GM12892 (cell line): ENCODE measurements at regions not wholly inside any gene's neighbourhood (a gene's known extent, or its start where the extent isn't known, plus 50 kb on each side); places are given as distances from the start of the nearest gene placed in this dataset.

Source experiments
- DNase-seq: peaks from one replicate; pipeline ENCODE4 v3.0.0; 2011; ENCODE audit not compliant: insufficient read length
- FAIRE-seq: peaks from 2 replicates; lab custom pipeline; 2011; peaks lifted over from hg19 to GRCh38; lab: Jason Lieb, UNC
- POLR2A ChIP-seq: IDR thresholded peaks from 2 replicates; pipeline ENCODE4 v1.6.1; 2011; ENCODE audit warnings: low read depth, low read length, control low read depth
- POLR2AphosphoS5 ChIP-seq: IDR thresholded peaks from 2 replicates; pipeline ENCODE4 v1.6.1; 2011; ENCODE audit warnings: low read depth, low read length, control low read depth
- TAF1 ChIP-seq: IDR thresholded peaks from 2 replicates; pipeline ENCODE4 v1.6.1; 2011; ENCODE audit warnings: low read depth, mild to moderate bottlenecking, control low read depth, low read length, borderline replicate concordance

DNA sequence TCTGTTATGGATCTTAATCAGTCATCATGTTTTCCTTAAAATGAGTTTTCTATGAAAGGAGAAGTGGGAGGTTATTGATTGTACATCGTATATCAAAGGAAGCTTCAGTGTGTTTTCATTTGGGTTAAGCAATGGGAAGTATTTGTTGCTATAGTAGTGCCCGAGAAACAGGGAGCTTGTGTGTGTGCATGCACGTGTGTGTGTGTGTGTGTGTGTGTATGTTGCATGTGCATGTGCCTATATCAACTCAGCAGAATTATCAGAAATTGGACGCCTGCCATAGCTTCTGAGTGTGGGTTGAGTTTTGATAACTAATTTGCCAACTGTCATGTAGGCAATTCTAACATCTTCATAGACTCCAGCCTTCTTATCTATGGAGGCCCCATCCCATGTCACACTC lies 246.1 kb upstream of the CRY1 start:
- FAIRE-seq = no peak

DNA sequence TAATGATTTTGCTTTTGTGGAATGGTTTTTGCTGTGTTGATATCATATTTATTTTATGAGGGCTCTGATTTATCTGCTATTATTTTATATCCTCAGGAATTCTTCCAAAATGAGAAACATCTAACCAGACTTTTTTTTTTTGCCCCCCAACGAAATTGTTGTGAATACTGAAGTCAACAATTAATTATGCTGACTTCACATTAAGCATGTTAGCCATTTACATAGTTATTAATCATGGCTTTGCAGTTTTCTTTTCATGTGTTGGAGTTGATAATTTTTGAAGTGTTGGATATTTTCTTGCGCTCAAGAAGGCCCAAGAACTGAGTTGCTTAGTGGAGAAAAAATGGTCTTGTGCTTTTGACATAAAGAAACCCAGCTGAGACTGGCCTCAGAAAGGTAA lies 246.6 kb upstream of the CRY1 start:
- FAIRE-seq (no peak), DNase-seq (no peak)
- TF ChIP-seq TAF1 (no peak), POLR2AphosphoS5 (no peak), POLR2A (no peak)

More for the DNA sequence above, 246.1 kb upstream of the CRY1 start:
- no peak for TF ChIP-seq POLR2A
- TF ChIP-seq TAF1 = no peak
- TF ChIP-seq POLR2AphosphoS5 = no peak
- DNase-seq = no peak

DNA sequence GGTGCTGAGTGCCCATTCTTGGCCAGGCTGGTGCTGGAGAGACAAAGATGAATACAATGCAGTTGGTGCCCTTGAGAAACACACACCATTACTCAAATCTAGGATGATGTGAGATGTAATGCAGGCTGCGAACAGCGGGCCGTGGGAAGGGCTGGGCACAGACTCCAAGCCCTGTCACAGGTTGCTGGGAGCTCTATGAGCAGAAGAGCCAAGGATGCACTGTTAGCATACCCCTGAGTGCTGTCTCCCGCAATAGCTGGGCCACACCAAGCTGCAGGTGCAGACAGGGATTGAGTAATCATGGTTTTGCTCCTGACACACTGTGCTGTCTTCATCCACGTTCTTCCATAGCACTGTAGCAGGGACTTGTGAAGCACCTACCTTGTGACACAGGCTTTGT lies 247.5 kb upstream of the CRY1 start:
- DNase-seq (no peak), FAIRE-seq (no peak)
- TF ChIP-seq TAF1 (no peak), POLR2A (no peak), POLR2AphosphoS5 (no peak)

DNA sequence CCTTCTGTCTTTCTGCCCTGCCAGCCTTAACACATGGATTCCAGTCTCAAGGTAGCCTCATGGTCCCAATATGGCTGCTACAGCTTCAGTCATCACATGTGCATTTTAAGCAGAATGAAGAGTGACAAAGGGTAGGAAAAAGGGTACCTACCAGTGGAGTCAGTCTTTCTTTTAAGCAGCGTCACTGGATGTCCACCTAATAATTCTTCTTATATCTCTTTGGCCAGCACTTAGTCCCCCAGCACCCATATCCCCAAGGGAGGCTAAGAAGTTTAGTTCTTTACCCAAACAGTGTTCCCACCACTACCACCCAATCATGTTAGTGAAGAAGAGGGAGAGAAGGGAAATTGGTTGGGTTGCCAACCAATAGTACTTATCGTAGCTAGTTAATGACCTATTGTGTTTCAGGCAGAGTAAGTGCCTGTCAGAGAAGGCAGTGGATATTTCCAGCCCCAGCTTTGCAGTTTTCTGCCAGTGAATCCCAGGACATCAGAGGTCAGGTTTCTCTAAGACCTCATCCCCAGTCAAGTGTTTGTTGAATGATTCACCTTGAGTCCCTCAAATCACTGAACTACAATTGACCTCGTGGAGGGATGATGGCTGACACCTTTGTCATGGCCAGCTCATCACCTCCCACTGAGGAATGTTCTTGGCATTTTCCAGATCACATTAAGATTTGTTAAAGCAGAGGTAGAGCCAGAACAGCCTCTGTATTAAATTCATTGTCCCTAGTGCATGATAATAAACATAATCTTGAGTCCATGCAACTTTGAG lies 250.9 kb upstream of the CRY1 start:
- DNase-seq (no peak), FAIRE-seq (no peak)

DNA sequence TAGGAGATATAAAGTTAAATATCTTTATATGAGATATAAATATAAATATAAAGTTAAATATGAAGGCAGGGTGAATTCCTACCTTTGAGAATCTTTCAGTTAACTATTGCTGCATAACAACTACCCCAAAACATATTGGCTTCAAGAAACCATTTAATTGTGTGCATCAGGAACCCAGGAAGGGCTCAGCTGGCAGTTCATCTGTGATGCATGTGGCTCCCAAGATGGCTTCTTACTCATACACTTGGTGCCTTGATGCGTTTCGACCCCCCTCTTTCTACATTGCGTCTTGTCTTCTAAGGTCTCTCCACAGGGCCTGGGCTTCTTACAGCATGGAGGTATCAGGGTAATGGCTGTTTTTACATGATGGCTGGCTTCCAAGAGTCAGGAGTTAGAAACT lies 253.9 kb upstream of the CRY1 start:
- FAIRE-seq = no peak

More for the DNA sequence above, 250.9 kb upstream of the CRY1 start:
- no peak for TF ChIP-seq POLR2A
- no peak for TF ChIP-seq POLR2AphosphoS5
- no peak for TF ChIP-seq TAF1

DNA sequence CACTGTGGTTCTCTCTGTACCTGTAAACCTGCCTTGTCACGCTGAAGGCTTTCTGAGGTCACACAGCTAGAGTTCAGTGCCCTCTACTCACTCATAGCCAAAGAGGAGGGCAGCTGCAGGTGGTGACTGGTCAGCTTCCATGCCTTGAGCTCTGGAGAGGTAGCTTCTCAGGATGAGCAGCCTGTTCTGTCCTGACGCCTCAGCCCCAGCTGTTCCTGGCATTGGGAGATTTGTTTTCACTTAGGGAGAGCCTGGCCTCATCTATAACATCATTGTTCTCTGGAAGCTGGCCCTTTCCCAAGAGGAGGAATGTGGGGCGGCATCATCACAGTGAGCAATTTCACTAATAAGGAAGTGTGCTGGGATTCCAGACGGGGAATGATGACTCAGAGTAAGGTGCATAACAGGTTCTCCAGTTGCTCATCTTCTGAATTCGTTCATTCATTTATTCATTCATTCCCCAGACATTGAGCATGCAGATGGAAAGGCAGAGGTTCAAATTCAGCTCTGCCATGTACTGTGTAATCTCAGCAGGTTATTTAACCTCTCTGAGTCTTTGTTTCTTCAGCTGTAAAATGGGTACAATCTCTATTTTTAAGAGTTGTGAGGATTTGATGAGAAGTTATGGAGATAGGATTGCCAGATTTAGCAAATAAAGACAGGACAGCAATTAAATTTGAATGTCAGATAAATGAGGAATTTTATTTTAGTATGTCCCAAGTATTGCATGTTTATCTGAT lies 255.8 kb upstream of the CRY1 start:
- FAIRE-seq = no peak
- TF ChIP-seq POLR2A (no peak), TAF1 (no peak), POLR2AphosphoS5 (no peak)
- no peak for DNase-seq

More for the DNA sequence above, 253.9 kb upstream of the CRY1 start:
- no peak for DNase-seq
- TF ChIP-seq POLR2AphosphoS5 (no peak), TAF1 (no peak), POLR2A (no peak)

DNA sequence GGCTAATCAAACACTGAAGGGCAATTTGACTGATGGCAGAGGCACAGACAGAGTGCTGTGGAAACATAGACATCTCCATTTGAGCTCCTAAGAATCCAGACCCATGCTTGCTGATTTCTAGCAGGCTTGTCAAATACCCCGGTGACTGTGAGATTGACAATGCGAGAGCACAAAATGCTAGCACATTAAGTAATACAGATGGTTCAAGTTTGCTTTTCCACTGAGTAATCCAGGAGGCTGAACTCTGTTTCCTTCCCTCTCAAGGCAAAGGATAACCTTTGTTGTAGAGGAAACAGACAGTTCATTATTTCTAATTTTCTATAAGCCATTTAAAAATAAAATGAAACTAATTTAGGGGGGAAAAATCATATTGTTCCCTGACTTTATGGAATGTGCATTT lies 256.5 kb upstream of the CRY1 start:
- FAIRE-seq (no peak), DNase-seq (no peak)
- TF ChIP-seq POLR2AphosphoS5 (no peak), TAF1 (no peak), POLR2A (no peak)

DNA sequence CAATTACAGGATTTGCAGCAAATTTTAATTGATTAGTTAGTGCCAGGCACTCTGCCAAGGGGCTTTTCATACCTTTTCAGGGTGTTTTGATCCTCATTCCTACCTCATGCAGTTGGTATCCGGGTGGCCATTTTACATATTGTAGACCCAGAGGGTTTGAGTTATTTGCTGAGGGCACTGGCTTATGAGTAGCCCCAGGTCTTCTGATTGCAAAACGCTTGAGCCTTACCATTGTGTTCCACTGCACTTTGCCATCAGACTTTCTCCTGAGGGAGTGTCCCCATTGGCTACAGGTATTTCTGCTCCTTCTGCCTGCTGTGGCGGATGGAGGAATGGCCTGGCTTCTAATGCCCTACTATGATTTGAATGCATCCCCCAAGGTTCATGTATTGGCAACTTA lies 257.8 kb upstream of the CRY1 start:
- TF ChIP-seq POLR2AphosphoS5 (no peak), POLR2A (no peak), TAF1 (no peak)
- DNase-seq = no peak
- no peak for FAIRE-seq

DNA sequence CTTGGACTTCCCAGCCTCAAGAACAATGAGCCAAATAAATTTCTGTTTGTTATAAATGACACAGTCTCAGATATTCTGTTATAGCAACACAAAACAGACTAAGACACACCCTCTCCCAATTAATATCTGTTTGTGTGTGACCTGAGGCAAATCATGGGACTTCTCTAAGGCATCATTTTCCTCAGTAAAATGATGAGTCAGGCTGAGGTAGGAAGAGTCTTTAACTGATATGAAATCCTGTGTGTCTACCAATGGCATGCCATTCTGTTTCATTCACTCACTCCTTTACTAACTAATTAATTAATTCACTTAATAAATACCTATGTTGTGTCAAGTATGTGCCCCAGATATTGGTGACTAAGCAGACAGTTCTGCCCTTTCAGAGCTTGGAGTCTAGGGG lies 258.4 kb upstream of the CRY1 start:
- TF ChIP-seq TAF1 = no peak
- TF ChIP-seq POLR2A = no peak
- FAIRE-seq (no peak), DNase-seq (no peak)

DNA sequence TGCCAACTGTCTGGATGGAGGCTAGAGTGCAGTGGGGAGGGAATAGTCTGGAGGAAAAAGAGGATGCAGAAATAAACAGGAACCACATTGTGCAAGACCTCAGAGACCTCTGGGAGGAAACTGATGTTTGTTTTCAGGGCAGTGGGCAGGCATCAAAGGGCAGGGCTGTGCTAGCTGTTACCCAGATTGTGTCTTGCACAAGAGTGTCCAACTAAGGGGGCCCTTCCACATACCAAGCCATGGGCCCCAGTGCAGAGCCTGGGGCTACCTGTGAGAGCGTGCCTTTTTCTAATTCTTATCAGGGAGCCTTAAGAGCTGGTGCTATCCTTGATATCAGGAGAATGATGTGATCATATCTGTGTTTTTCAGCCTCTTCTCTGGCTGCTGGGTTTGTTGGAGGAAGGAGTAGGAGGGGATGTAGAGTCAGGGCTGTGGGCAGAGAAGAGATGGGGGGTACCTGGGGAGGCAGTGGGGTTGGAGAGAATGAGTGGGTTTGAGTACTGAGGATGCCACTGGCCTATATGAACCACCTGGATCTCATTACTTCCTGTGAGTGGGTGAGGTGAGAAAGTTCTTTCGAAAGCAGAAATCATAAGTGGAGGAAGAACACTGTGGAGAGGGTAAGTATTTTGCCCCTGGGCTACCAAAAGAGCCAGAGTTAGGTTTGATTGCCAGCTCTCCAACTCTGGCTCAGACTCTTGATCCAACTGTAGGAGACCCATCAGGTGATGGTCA lies 259.2 kb upstream of the CRY1 start:
- DNase-seq = no peak
- no peak for TF ChIP-seq TAF1
- no peak for TF ChIP-seq POLR2A
- TF ChIP-seq POLR2AphosphoS5 = no peak
- no peak for FAIRE-seq

DNA sequence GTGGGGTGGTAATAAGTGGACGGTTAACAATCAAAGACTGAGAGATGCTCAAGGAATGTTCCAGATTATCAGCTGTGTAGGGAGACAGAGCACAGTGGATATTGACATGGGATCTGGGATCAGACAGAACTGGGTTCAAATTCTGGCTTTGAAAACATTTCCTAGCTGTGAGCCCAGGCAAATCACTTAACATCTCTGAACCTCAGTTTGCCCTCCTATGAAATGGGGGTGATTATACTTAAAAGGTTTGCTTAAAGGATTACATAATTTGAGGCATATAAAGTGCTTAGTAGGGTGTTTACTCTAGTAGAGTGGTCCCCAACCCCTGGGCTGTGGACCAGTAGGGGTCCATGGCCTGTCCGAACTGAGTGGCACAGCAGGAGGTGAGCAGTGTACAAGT lies 260.0 kb upstream of the CRY1 start:
- DNase-seq (no peak), FAIRE-seq (no peak)
- TF ChIP-seq POLR2AphosphoS5 (no peak), TAF1 (no peak), POLR2A (no peak)

DNA sequence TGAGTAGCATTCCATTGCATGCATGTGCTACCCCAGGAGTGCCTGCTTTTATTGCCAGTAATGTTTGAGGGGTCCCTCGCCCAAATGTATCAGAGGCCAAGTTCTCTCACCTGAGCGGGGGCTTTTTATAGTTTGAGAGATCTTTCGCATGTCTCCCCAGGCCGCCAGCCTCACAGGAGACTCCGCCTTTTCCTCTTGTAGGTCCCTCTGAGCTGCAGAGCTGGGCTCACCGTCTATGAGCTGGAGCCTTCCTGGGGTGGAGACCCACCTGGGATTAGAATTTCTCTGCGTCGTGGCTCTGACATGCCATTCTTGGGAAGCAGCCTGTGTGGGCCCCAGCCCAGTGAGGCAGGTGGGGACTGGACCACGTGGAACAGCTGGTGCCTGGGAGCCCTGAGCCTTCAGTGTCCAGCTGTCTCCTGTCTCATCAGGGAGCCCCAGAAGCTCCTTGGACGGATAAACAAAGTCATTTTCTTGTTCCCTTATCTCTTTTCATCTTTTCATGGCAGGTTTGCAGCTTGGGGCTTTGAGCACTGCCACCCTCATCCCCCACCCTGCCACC lies 261.7 kb upstream of the CRY1 start:
- no peak for FAIRE-seq
- TF ChIP-seq TAF1 (no peak), POLR2AphosphoS5 (no peak), POLR2A (no peak)
- no peak for DNase-seq

DNA sequence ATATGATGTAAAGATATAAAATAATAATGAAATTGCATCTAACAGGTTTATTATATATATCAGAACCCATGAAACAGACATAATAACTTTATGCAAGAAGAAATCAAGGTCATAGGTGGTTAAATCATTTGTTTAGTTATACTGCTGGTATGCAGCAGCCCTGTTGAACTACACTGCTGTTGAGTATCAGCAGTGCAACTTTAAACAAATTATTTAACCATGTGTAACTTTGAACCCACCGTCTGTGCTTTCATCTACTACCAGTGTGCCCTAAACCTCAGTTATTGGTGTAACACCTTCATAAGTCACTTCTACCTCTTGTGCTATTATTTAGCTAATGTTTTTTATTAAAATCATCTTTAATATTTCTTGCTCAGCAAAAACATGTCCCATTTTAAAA lies 262.3 kb upstream of the CRY1 start:
- no peak for FAIRE-seq
- TF ChIP-seq POLR2A (no peak), TAF1 (no peak), POLR2AphosphoS5 (no peak)
- no peak for DNase-seq
